ENCODE measurements at regions not wholly inside any gene's neighbourhood (a gene's known extent, or its start where the extent isn't known, plus 50 kb on each side); places are given as distances from the start of the nearest gene placed in this dataset.

DNA sequence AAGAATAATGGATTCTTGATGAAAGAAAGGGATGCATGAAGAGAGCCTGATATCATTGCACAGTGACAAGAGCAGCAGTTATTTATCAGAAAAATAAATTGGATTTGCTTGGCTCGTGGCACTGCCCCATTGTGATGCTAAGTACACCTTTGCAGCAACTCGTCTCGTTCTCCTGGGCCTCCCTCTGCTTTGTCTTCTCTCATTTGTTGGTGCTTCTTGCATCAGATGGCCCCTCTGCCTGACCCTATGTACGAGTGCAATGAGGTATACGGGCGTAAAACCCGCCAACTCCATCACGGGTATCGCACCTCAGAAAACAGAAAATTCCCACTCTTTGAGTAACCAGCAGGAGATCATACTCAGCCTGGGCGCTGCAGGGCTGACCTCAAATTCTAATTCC lies 107.2 kb upstream of the C10orf90 start:
- TF ChIP-seq, protein P1, sequence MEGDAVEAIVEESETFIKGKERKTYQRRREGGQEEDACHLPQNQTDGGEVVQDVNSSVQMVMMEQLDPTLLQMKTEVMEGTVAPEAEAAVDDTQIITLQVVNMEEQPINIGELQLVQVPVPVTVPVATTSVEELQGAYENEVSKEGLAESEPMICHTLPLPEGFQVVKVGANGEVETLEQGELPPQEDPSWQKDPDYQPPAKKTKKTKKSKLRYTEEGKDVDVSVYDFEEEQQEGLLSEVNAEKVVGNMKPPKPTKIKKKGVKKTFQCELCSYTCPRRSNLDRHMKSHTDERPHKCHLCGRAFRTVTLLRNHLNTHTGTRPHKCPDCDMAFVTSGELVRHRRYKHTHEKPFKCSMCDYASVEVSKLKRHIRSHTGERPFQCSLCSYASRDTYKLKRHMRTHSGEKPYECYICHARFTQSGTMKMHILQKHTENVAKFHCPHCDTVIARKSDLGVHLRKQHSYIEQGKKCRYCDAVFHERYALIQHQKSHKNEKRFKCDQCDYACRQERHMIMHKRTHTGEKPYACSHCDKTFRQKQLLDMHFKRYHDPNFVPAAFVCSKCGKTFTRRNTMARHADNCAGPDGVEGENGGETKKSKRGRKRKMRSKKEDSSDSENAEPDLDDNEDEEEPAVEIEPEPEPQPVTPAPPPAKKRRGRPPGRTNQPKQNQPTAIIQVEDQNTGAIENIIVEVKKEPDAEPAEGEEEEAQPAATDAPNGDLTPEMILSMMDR (IDR thresholded peaks at IDR 0.05; ENCODE audit: insufficient read depth, low read depth, low read length): no peak
- no peak for TF ChIP-seq EZH2 (IDR thresholded peaks at IDR 0.05; ENCODE audit: insufficient read depth, low read length)
